IMR-90 (cell line): ENCODE measurements at regions not wholly inside any gene's neighbourhood (a gene's known extent, or its start where the extent isn't known, plus 50 kb on each side); places are given as distances from the start of the nearest gene placed in this dataset.

Experiments used
- ATAC-seq: fragments of 200-7000 bp; cut with Tn5 transposase; 2 replicates; pipeline ENCODE4 v1.9.1; 2020; ENCODE audit warnings: low read depth, mild to moderate bottlenecking, moderate library complexity
- BruUV-seq: library from RNA; stranded (reverse); fragments of 400-500 nt; replicated peaks from 2 replicates; lab custom pipeline; 2021; lab: Mats Ljungman, UMichigan
- CTCF ChIA-PET: fragments of 300-600 bp; formaldehyde crosslinking; extraction: SDS; loops from one replicate; lab custom pipeline; 2021; ENCODE audit warnings: antibody characterized with exemption; lab: Yijun Ruan, JAX
- POLR2A ChIA-PET: fragments of 300-600 bp; sonication (Branson Sonifier 250); formaldehyde crosslinking; loops from one replicate; lab custom pipeline; 2022; ENCODE audit warnings: antibody characterized with exemption; ENCODE audit not compliant: unreplicated experiment; lab: Charles Lee
- DNase-seq: peaks from one replicate; pipeline ENCODE4 v3.0.0; 2013
- H2AFZ ChIP-seq: replicated peaks from 2 replicates; pipeline ENCODE3; 2013; ENCODE audit warnings: low read length, mild to moderate bottlenecking; ENCODE audit not compliant: poor library complexity
- H2AK5ac ChIP-seq: 2 replicates; pipeline ENCODE4 v1.6.1; 2013; ENCODE audit warnings: low read depth, low read length, inconsistent platforms
- H2AK9ac ChIP-seq: replicated peaks from 2 replicates; pipeline ENCODE3; 2013; ENCODE audit warnings: mild to moderate bottlenecking, low read depth, low read length, moderate library complexity; ENCODE audit not compliant: poor library complexity
- H2BK120ac ChIP-seq: 2 replicates; pipeline ENCODE4 v1.6.1; 2013; ENCODE audit warnings: low read depth, low read length, inconsistent platforms
- H2BK15ac ChIP-seq: 3 replicates; pipeline ENCODE4 v1.6.1; 2013; ENCODE audit warnings: low read depth, low read length, inconsistent platforms
- H2BK20ac ChIP-seq: 2 replicates; pipeline ENCODE4 v1.6.1; 2013; ENCODE audit warnings: low read depth, mild to moderate bottlenecking, inconsistent platforms, low read length, moderate library complexity
- H2BK5ac ChIP-seq: 2 replicates; pipeline ENCODE4 v1.6.1; 2013; ENCODE audit warnings: mild to moderate bottlenecking, low read depth, low read length, inconsistent platforms; ENCODE audit not compliant: poor library complexity, severe bottlenecking
- H3K14ac ChIP-seq: replicated peaks from 2 replicates; pipeline ENCODE4 v1.6.1; 2013; ENCODE audit warnings: low read depth, low read length, inconsistent platforms
- H3K18ac ChIP-seq: 2 replicates; pipeline ENCODE4 v1.6.1; 2013; ENCODE audit warnings: low read depth, low read length, control low read depth
- H3K23ac ChIP-seq: 2 replicates; pipeline ENCODE4 v1.6.1; 2013; ENCODE audit warnings: low read depth, low read length, inconsistent platforms
- H3K27ac ChIP-seq: 2 replicates; pipeline ENCODE4 v1.5.1; 2013; ENCODE audit warnings: mild to moderate bottlenecking, control low read depth, low read length; ENCODE audit not compliant: insufficient read depth
- H3K27me3 ChIP-seq: 2 replicates; pipeline ENCODE4 v1.6.1; 2013; ENCODE audit warnings: low read length; ENCODE audit not compliant: control insufficient read depth, insufficient read depth
- H3K36me3 ChIP-seq: 2 replicates; pipeline ENCODE4 v1.6.1; 2013; ENCODE audit warnings: low read length, mixed read lengths; ENCODE audit not compliant: control insufficient read depth, insufficient read depth
- H3K4ac ChIP-seq: 2 replicates; pipeline ENCODE4 v1.6.1; 2013; ENCODE audit warnings: low read depth, low read length, inconsistent platforms
- H3K4me1 ChIP-seq: 2 replicates; pipeline ENCODE4 v1.6.1; 2013; ENCODE audit warnings: low read length, mixed read lengths; ENCODE audit not compliant: control insufficient read depth, insufficient read depth
- H3K4me2 ChIP-seq: 2 replicates; pipeline ENCODE4 v1.6.1; 2013; ENCODE audit warnings: low read depth, mild to moderate bottlenecking, control low read depth, low read length, moderate library complexity
- H3K4me3 ChIP-seq: 2 replicates; pipeline ENCODE4 v1.5.1; 2013; ENCODE audit warnings: low read depth, mild to moderate bottlenecking, control low read depth, low read length, moderate library complexity; ENCODE audit not compliant: insufficient read depth
- H3K56ac ChIP-seq: 2 replicates; pipeline ENCODE4 v1.6.1; 2013; ENCODE audit warnings: low read length, inconsistent platforms; ENCODE audit not compliant: insufficient read depth; ENCODE audit errors: extremely low read depth
- H3K79me1 ChIP-seq, 2 experiments: 2 replicates each; pipeline ENCODE4 v1.6.1; 2013; ENCODE audit warnings: low read length in 2 of 2, inconsistent platforms in 1 of 2, low read depth in 1 of 2
- H3K9ac ChIP-seq: 2 replicates; pipeline ENCODE4 v1.6.1; 2013; ENCODE audit warnings: low read depth, low read length, control low read depth
- H3K9me1 ChIP-seq: 2 replicates; pipeline ENCODE4 v1.6.1; 2013; ENCODE audit warnings: low read length, inconsistent platforms; ENCODE audit not compliant: insufficient read depth
- H3K9me3 ChIP-seq: 2 replicates; pipeline ENCODE4 v1.6.1; 2013; ENCODE audit warnings: low read length; ENCODE audit not compliant: control insufficient read depth, insufficient read depth
- H4K20me1 ChIP-seq: 2 replicates; pipeline ENCODE4 v1.6.1; 2013; ENCODE audit warnings: low read length, inconsistent platforms; ENCODE audit not compliant: insufficient read depth
- H4K5ac ChIP-seq: 2 replicates; pipeline ENCODE4 v1.6.1; 2013; ENCODE audit warnings: mild to moderate bottlenecking, low read depth, low read length, control low read depth
- H4K8ac ChIP-seq, 2 experiments: 2 replicates each; pipeline ENCODE4 v1.6.1; 2013; ENCODE audit warnings: low read depth in 2 of 2, low read length in 2 of 2, control low read depth in 1 of 2, inconsistent platforms in 1 of 2
- H4K91ac ChIP-seq: 2 replicates; pipeline ENCODE4 v1.6.1; 2013; ENCODE audit warnings: low read depth, low read length, inconsistent platforms; ENCODE audit not compliant: insufficient read depth
- BHLHE40 ChIP-seq: fragments of 150-350 bp; IDR thresholded peaks from 2 replicates; pipeline ENCODE4 v1.6.1; 2016; ENCODE audit warnings: mild to moderate bottlenecking, low read depth, low read length
- CEBPB ChIP-seq: IDR thresholded peaks from 2 replicates; pipeline ENCODE4 v1.6.1; 2012; ENCODE audit warnings: low read depth, low read length, improper control_type of control experiment
- CHD1 ChIP-seq: IDR thresholded peaks from 2 replicates; pipeline ENCODE4 v1.6.1; 2012; ENCODE audit warnings: low read depth, low read length, improper control_type of control experiment
- FOS ChIP-seq: fragments of 150-350 bp; IDR thresholded peaks from 2 replicates; pipeline ENCODE4 v1.6.1; 2016; ENCODE audit warnings: low read depth, low read length
- MAFK ChIP-seq: IDR thresholded peaks from 2 replicates; pipeline ENCODE4 v1.6.1; 2012; ENCODE audit warnings: low read depth, low read length, improper control_type of control experiment
- MAZ ChIP-seq: IDR thresholded peaks from 2 replicates; pipeline ENCODE4 v1.6.1; 2012; ENCODE audit warnings: low read depth, mild to moderate bottlenecking, low read length, improper control_type of control experiment, moderate library complexity, borderline replicate concordance
- MXI1 ChIP-seq: IDR thresholded peaks from 2 replicates; pipeline ENCODE4 v1.6.1; 2012; ENCODE audit warnings: low read depth, mild to moderate bottlenecking, low read length, moderate library complexity, borderline replicate concordance
- NFE2L2 ChIP-seq: fragments of 150-350 bp; IDR thresholded peaks from 2 replicates; pipeline ENCODE4 v1.6.1; 2016; ENCODE audit warnings: low read depth, mild to moderate bottlenecking, low read length
- POLR2A ChIP-seq: IDR thresholded peaks from 2 replicates; pipeline ENCODE4 v1.6.1; 2012; ENCODE audit warnings: mild to moderate bottlenecking, low read depth, low read length
- RAD21 ChIP-seq: IDR thresholded peaks from 2 replicates; pipeline ENCODE4 v1.6.1; 2012; ENCODE audit warnings: low read length, improper control_type of control experiment
- RCOR1 ChIP-seq: IDR thresholded peaks from 2 replicates; pipeline ENCODE4 v1.6.1; 2012; ENCODE audit warnings: mild to moderate bottlenecking, low read length, improper control_type of control experiment; ENCODE audit not compliant: insufficient replicate concordance
- RFX5 ChIP-seq: IDR thresholded peaks from 2 replicates; pipeline ENCODE4 v1.8.0; 2012; ENCODE audit warnings: low read depth, mild to moderate bottlenecking, low read length, moderate library complexity
- SMC3 ChIP-seq: fragments of 150-350 bp; IDR thresholded peaks from 2 replicates; pipeline ENCODE4 v1.6.1; 2016; ENCODE audit warnings: low read depth, mild to moderate bottlenecking, antibody characterized with exemption, low read length, moderate library complexity
- WGBS, 2 experiments: methylation state at CpG; one replicate each; pipeline versions ENCODE4 v1.1.5 to v1.1.7; 2013; ENCODE audit warnings: missing lambda C conversion rate in 2 of 2; ENCODE audit not compliant: insufficient read length in 1 of 2; ENCODE audit errors: extremely low coverage in 2 of 2; 5-methylcytosine and 5-hydroxymethylcytosine counted together
- dilution Hi-C: fragments of 300-500 bp; cut with HindIII; formaldehyde crosslinking; loops from one replicate; pipeline ENCODE4 v1.14.3; 2018; ENCODE audit warnings: low sequenced_read_pairs; ENCODE audit not compliant: unreplicated experiment
- in situ Hi-C: fragments of 300-500 bp; cut with MboI; formaldehyde crosslinking; loops from 3 replicates; pipeline ENCODE4 v1.14.3; 2019; ENCODE audit warnings: low sequenced_read_pairs, inconsistent platforms, mixed read lengths
- intact Hi-C: fragments of 100-400 bp; cut with micrococcal nuclease; formaldehyde crosslinking; loops from 2 replicates; pipeline ENCODE4 v1.10.0; 2022
- TF ChIP-seq, protein P1 (sequence below): fragments of 150-350 bp; IDR thresholded peaks from 2 replicates; pipeline ENCODE4 v1.6.1; 2017; ENCODE audit warnings: mild to moderate bottlenecking, antibody characterized with exemption, low read length, low read depth
- TF ChIP-seq, protein P2 (sequence below): fragments of 150-350 bp; IDR thresholded peaks from 2 replicates; pipeline ENCODE4 v1.6.1; 2016; ENCODE audit warnings: low read depth, mild to moderate bottlenecking, low read length, moderate library complexity, borderline replicate concordance
- TF ChIP-seq, protein P3 (sequence below): conservative IDR thresholded peaks from 2 replicates; pipeline ENCODE4 v1.5.1; 2012; ENCODE audit warnings: mild to moderate bottlenecking, low read depth, low read length, improper control_type of control experiment

DNA sequence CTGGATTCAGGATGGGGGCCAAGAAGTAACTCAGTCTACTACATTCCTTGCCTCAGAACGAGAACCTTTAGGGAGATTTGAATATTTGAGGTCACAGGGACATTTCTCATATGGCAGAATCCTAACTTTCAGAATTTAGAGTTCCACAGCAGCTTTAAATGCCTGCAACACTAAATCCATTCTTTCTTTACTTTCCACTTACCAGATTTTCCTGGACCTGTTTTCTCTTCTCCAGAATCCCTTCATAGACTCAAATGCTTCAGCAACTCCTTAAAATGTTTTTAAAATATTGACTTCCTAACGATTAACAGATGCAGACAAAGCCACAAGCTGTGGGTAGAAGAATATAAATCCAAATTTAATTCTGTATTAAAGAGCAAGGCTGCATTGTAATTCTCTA is 63.1 kb downstream of the PRSS23 start:
- dilution Hi-C loops = no loop called here
- Histone ChIP-seq H2BK120ac (no peak overlapping the region), H3K79me1 (no peaks in the 10 kb centered on the region), H3K4ac (no peak overlapping the region), H2BK5ac (no peak overlapping the region), H2BK15ac (no peak overlapping the region), H3K27me3 (no peaks in the 10 kb centered on the region; the same call in 1 of the 2 replicates), H4K20me1 (no peaks in the 10 kb centered on the region), H2AK9ac (no peak overlapping the region), H4K8ac (no peak overlapping the region), H4K91ac (no peak overlapping the region), H3K36me3 (no peaks in the 10 kb centered on the region), H3K27ac (no peak overlapping the region), H3K4me3 (no peak overlapping the region), H2BK20ac (no peak overlapping the region), H4K5ac (no peak overlapping the region), H3K14ac (no peak overlapping the region), H3K4me1 (no peaks in the 10 kb centered on the region), H3K56ac (no peak overlapping the region), H3K9me3 (no peaks in the 10 kb centered on the region), H2AFZ (no peak overlapping the region), H3K9me1 (no peaks in the 10 kb centered on the region; the same call in 1 of the 2 replicates), H3K4me2 (no peak overlapping the region), H3K23ac (no peak overlapping the region), H2AK5ac (no peak overlapping the region), H3K9ac (no peak overlapping the region), H3K18ac (no peak overlapping the region)
- TF ChIP-seq SMC3 (no peak), MAFK (no peak), FOS (no peak), MAZ (no peak), NFE2L2 (no peak), RCOR1 (no peak), MXI1 (no peak), POLR2A (no peak), RFX5 (no peak), RAD21 (no peak), CEBPB (no peak), BHLHE40 (no peak), CHD1 (no peak)
- TF ChIP-seq, protein P1, sequence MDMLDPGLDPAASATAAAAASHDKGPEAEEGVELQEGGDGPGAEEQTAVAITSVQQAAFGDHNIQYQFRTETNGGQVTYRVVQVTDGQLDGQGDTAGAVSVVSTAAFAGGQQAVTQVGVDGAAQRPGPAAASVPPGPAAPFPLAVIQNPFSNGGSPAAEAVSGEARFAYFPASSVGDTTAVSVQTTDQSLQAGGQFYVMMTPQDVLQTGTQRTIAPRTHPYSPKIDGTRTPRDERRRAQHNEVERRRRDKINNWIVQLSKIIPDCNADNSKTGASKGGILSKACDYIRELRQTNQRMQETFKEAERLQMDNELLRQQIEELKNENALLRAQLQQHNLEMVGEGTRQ = no peak
- TF ChIP-seq, protein P2, sequence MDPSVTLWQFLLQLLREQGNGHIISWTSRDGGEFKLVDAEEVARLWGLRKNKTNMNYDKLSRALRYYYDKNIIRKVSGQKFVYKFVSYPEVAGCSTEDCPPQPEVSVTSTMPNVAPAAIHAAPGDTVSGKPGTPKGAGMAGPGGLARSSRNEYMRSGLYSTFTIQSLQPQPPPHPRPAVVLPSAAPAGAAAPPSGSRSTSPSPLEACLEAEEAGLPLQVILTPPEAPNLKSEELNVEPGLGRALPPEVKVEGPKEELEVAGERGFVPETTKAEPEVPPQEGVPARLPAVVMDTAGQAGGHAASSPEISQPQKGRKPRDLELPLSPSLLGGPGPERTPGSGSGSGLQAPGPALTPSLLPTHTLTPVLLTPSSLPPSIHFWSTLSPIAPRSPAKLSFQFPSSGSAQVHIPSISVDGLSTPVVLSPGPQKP = no peak
- TF ChIP-seq, protein P3, sequence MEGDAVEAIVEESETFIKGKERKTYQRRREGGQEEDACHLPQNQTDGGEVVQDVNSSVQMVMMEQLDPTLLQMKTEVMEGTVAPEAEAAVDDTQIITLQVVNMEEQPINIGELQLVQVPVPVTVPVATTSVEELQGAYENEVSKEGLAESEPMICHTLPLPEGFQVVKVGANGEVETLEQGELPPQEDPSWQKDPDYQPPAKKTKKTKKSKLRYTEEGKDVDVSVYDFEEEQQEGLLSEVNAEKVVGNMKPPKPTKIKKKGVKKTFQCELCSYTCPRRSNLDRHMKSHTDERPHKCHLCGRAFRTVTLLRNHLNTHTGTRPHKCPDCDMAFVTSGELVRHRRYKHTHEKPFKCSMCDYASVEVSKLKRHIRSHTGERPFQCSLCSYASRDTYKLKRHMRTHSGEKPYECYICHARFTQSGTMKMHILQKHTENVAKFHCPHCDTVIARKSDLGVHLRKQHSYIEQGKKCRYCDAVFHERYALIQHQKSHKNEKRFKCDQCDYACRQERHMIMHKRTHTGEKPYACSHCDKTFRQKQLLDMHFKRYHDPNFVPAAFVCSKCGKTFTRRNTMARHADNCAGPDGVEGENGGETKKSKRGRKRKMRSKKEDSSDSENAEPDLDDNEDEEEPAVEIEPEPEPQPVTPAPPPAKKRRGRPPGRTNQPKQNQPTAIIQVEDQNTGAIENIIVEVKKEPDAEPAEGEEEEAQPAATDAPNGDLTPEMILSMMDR = no peak
- no peak for DNase-seq
- intact Hi-C loops = no loop called here
- POLR2A ChIA-PET = no interaction called here
- in situ Hi-C loops = loop anchor here (10.0 kb wide), 1 partner anchor 431 kb away; no protein-coding TSS in a partner anchor
- WGBS, 2 experiments = no CpG with 5 or more reads among the region's 2 CpGs
- no TSS peak for BruUV-seq
- CTCF ChIA-PET = no interaction called here
- no peak for ATAC-seq
